HCT116 (cell line): ENCODE measurements at regions not wholly inside any gene's neighbourhood (a gene's known extent, or its start where the extent isn't known, plus 50 kb on each side); places are given as distances from the start of the nearest gene placed in this dataset.
"Not testable (repeated sequence)": the region's sequence is repeated elsewhere in the genome, so short reads cannot be mapped to it uniquely, and the experiment has no call there.

Experiments used
- CBX3 ChIP-seq: IDR thresholded peaks from 2 replicates; pipeline ENCODE4 v1.6.1; 2012; ENCODE audit warnings: low read depth
- CEBPB ChIP-seq: IDR thresholded peaks from 2 replicates; pipeline ENCODE4 v1.6.1; 2012; ENCODE audit warnings: low read depth
- CTCF ChIP-seq, 3 experiments: fragments of 200-600 bp in 1 of 3; sonication (generic) in 1 of 3; IDR thresholded peaks in 2 of 3; conservative IDR thresholded peaks in 1 of 3; 2 replicates each; pipeline ENCODE4 v1.5.1; 2012 to 2017; ENCODE audit warnings: low read depth in 2 of 3, low read length in 2 of 3, antibody characterized with exemption in 1 of 3, borderline replicate concordance in 1 of 3, control low read depth in 1 of 3, mild to moderate bottlenecking in 1 of 3, mixed read lengths in 1 of 3, mixed run types in 1 of 3, moderate library complexity in 1 of 3; ENCODE audit not compliant: insufficient read depth in 1 of 3
- EGR1 ChIP-seq: IDR thresholded peaks from 2 replicates; pipeline ENCODE4 v1.6.1; 2012; ENCODE audit warnings: low read depth
- EZH2 ChIP-seq: fragments of 200-600 bp; sonication (generic); IDR thresholded peaks from 2 replicates; pipeline ENCODE4 v1.6.1; 2017; ENCODE audit warnings: antibody characterized with exemption, mixed run types
- EZH2phosphoT487 ChIP-seq: fragments of 200-600 bp; IDR thresholded peaks from 2 replicates; pipeline ENCODE4 v1.6.1; 2018; ENCODE audit warnings: antibody characterized with exemption, borderline replicate concordance
- JUND ChIP-seq: IDR thresholded peaks from 2 replicates; pipeline ENCODE4 v1.6.1; 2012
- MAX ChIP-seq: IDR thresholded peaks from 2 replicates; pipeline ENCODE4 v1.6.1; 2012
- POLR2A ChIP-seq: IDR thresholded peaks from 2 replicates; pipeline ENCODE4 v1.7.0; 2011; ENCODE audit warnings: borderline replicate concordance; ENCODE audit not compliant: insufficient read depth, insufficient read length; ENCODE audit errors: extremely low read depth
- POLR2AphosphoS5 ChIP-seq: IDR thresholded peaks from 2 replicates; pipeline ENCODE4 v1.6.1; 2011; ENCODE audit warnings: mild to moderate bottlenecking, low read depth, low read length, moderate library complexity
- REST ChIP-seq: IDR thresholded peaks from 2 replicates; pipeline ENCODE4 v1.6.1; 2012; ENCODE audit warnings: low read depth
- SP1 ChIP-seq: IDR thresholded peaks from 2 replicates; pipeline ENCODE4 v1.6.1; 2012; ENCODE audit warnings: low read depth
- ZFX ChIP-seq: fragments of 450-650 bp; IDR thresholded peaks from 2 replicates; pipeline ENCODE4 v1.6.1; 2017
- ZNF274 ChIP-seq: fragments of 200-500 bp; sonication (Bioruptor generic); IDR thresholded peaks from 2 replicates; pipeline ENCODE4 v1.6.1; 2014; ENCODE audit warnings: mild to moderate bottlenecking, low read depth, low read length, inconsistent platforms

GRCh38 chr19:31537902-31538301, 188.7 kb upstream of the TSHZ3 start:
- TF ChIP-seq CTCF (IDR thresholded peaks at IDR 0.05 in 2 of 3, conservative IDR thresholded peaks at IDR 0.05 in 1 of 3; ENCODE audit: borderline replicate concordance in 1 of 3, insufficient read depth in 1 of 3, low read depth in 2 of 3, low read length in 2 of 3); SP1; EZH2; POLR2AphosphoS5; MAX; EZH2phosphoT487; JUND; ZFX; POLR2A; CEBPB; REST; ZNF274; CBX3; EGR1: not testable (repeated sequence)
